Occipital lobe (tissue), 1 donor: ENCODE measurements at regions not wholly inside any gene's neighbourhood (a gene's known extent, or its start where the extent isn't known, plus 50 kb on each side); places are given as distances from the start of the nearest gene placed in this dataset.
A peak's percentile ranks its signal among the peaks of the same experiment; 100 is the strongest.
"Not testable (repeated sequence)": the region's sequence is repeated elsewhere in the genome, so short reads cannot be mapped to it uniquely, and the experiment has no call there.

Experiments used
- DNase-seq: peaks from one replicate; lab custom pipeline; 2025; lab: John Stamatoyannopoulos, UW

GRCh38 chr5:125411071-125411743 lies 664.8 kb upstream of the ZNF608 start:
- DNase-seq, result no peak

DNA sequence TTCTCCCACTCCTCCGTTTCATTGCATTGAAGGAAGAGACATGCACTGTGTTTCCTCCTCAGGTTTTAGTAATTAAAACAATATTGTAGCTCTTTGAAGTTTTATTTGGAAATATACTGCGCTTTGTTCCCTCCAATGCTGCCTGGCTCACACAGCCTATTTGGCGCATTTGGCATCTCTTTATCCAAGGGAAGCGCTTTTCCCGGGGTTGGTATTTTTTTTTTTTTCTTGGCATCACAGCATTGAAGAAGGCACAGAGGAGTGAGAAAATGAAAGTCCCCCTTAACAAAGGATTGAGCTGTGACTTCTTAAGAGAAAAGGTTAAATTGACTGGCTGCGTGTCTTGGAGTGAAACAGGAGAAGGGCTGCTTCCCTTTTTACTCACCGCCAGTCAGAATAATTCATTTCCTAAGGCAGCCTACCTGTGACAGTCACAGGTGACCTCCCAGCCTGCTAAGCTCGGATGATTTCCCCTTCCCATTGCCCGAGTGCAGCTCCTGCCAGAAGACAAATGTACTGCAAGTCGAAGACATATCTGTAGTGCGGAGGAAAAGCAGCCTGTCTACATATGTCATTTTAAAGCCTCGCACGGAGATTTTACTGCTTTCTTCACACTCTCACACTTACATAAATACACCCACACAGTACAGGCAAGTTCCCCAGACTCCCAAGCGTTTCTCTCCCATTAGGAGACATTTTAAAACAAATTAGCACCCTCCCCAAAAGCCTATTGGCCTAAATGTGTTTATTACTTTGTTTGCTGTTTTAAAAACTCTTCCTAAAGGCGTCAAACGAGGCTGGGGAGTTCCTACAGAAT lies 665.5 kb upstream of the ZNF608 start:
- no peak for DNase-seq

DNA sequence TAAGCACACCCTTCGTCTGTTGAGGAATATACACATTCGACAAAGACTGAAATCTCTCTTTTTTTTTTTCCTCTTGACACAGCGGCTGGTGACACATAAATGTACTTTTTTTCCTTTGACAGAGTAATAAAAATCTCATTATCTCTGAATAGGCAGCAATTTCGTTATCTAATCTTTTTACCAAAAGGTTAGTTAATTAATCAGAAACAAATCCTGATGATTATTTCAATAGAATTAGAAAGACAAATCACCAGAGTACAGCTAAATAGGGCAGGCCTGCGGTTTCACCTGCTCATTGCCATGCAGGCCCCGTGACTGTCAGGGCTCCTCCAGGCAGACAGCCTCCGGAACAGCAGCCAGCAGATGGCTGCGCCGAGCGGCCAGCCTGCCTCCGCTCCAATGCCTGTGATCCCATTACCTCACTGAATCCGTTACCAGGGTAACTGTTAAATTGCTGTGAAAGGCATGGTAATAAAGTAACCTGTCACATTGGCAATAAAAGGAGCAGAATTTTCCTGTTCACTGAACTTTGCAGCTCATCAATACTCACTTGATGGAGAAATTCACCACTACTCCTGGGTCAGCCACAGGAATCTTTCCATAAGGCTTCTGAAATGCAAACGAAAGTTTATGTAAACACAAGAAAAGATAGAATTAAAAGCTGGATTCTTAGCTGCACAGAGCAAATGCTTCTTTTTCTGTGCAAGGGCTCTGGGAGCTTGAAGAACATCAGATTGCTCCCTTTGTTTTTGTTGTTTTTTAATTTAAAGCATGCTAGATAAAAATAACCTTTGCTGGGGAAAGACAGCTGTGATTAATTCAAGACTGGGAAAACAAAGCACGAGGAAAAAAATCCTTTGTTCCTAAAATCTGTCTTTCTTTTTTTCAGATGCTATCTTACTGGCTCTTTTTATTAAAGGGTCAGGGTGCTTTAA lies 666.4 kb upstream of the ZNF608 start:
- DNase-seq, result peak; percentile 89

GRCh38 chr5:125413496-125414274 lies 667.2 kb upstream of the ZNF608 start:
- no peak for DNase-seq

DNA sequence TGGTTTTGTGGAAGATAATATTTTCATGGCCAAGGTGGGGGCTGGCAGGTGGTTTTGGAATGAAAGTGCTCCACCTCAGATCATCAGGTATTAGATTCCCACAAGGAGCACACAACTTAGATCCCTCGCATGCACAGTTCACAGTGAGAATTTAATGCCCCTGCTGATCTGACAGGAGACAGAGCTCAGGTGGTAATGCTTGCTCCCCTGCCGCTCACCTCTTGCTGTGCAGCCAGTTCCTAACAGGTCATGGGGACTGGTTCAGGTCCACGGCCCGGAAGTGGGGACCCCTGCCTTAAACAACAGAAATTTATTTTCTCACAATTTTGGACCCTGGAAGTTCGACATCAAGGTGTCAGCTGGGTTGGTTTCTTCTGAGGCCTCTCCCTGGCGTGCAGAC lies 668.7 kb upstream of the ZNF608 start:
- DNase-seq, result no peak

- no peak for DNase-seq
These were observed 669.6 kb upstream of the ZNF608 start for GRCh38 chr5:125416055-125416454.

GRCh38 chr5:125421006-125421405 lies 674.6 kb upstream of the ZNF608 start:
- DNase-seq, result no peak

- DNase-seq, result no peak
These were observed 675.9 kb upstream of the ZNF608 start for GRCh38 chr5:125422342-125422741.

DNA sequence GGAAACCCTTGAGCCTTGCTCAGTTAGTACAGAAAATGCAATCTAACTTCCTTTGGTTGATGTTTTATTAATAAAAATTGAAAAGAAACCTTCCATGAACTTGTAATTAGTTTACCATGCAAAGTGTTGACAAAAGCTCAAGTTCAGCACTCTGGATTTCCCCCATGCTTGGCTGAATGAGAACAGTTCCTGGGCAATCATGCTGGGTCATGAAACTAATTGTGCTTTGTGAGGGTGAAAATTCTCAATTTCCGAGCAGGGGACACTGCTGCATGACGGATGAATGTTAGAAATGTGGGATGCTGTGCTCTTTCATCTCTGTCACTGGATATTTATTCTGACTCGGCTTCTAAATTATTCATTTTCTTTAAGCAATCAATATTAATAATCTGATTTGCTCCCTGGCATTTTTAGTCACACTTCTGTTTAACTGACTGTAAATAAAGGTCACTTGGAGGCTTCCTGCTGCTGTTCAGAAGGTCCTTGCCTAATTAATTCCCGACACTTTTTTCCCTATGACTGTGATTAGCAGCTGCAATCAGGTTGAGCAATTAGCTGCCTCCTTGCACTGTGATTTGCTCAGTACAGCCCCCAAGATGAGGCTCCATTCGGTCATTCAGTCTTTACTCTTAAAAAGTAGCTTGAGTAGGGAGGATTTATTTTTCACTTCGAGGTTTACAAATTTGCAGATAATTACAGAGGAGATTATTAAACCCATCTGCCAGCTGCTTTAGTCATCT lies 678.1 kb upstream of the ZNF608 start:
- no peak for DNase-seq

GRCh38 chr5:125429498-125429897 lies 683.1 kb upstream of the ZNF608 start:
- no peak for DNase-seq

DNA sequence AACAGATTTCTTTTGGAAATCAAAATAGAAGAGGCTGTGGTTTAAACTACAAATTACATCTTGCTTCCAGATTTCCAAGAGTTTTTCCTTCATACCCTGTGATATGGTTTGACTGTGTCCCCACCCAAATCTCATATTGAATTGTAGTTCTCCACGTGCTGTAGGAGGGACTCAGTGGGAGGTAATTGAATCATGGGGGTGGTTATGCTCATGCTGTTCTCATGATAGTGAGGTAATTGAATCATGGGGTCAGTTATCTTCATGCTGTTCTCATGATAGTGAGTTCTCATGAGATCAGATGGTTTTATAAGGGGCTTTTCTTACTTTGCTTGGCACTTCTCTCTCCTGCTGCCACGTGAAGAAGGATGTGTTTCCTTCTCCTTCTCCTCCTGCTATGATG lies 687.0 kb upstream of the ZNF608 start:
- no peak for DNase-seq

GRCh38 chr5:125439243-125439642 lies 692.8 kb upstream of the ZNF608 start:
- no peak for DNase-seq

GRCh38 chr5:125440905-125441304 lies 694.5 kb upstream of the ZNF608 start:
- no peak for DNase-seq

- DNase-seq, result no peak
These were observed 700.5 kb upstream of the ZNF608 start for GRCh38 chr5:125446986-125447385.

GRCh38 chr5:125450771-125451170 lies 704.3 kb upstream of the ZNF608 start:
- no peak for DNase-seq

DNA sequence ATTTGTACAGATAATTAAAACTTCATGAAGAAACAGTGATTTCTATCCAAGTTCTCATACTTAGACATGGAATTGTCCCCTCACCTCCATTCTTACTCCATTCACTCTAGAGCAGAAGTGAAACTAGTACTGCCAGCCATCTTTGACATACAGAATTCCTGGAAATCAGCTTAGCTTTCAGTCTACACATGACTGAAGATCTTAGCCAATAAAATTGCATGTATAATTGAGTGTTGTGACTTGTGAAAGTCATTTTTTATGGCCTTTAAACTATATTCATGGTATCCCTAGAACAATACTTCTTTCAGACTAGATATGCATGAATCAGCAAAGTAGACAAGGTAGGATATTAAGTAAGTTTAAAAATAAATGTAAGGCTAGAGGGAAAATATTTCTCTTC lies 705.2 kb upstream of the ZNF608 start:
- no peak for DNase-seq

DNA sequence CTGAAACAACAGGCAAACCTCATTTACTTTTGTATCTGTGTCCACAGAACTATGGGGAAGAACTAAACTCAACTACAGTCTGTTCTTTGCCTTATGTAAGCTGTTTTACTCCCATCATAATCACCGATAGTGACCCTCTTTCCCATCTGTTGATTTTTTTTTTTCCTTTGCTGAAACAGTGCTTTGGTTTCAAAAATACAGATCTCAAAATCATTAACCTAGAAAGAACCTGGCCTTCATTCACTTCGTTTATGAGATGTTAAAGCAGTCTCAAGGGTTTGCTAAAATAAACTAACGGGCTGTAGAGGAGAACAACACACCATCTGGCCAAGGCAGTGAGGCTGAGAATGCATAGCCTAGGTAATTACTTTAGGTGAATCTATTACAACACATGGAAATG lies 706.6 kb upstream of the ZNF608 start:
- DNase-seq, result no peak

DNA sequence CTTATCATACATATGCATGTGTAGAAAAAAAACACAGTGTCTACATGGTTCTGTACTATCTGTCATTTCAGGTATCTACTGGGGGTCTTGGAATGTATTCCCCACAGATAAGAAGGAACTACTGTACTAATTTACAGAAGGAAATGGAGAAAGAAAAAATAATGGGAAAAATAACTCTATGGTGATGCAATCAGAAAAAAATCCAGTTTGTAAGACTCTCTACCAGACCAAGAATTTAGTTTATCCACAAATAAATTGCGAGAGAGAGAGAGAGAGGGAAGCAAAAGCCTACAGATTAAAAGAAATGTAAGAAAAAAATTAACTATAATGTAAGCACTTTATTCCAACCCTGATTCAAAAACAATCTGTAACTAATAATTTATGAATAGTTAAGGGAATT lies 708.6 kb upstream of the ZNF608 start:
- no peak for DNase-seq

DNA sequence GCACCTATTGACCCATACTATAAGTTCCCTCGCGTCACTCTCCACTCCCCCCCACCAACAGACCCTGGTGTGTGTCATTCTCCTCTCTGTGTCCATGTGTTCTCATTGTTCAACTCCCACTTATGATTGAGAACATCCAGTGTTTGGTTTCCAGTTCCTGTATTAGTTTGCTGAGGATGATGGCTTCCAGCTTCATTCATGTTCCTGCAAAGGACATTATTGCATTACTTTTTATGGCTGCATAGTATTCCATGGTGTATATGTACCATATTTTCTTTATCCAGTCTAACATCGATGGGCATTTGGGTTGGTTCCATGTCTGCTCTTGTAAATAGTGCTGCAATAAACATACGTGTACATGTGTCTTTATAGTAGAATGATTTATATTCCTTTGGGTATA lies 709.6 kb upstream of the ZNF608 start:
- not testable (repeated sequence) for DNase-seq

GRCh38 chr5:125457617-125458016 lies 711.2 kb upstream of the ZNF608 start:
- DNase-seq, result no peak

- not testable (repeated sequence) for DNase-seq
These were observed 712.5 kb upstream of the ZNF608 start for GRCh38 chr5:125458949-125459348.
